ENCODE measurements at regions not wholly inside any gene's neighbourhood (a gene's known extent, or its start where the extent isn't known, plus 50 kb on each side); places are given as distances from the start of the nearest gene placed in this dataset.

DNA sequence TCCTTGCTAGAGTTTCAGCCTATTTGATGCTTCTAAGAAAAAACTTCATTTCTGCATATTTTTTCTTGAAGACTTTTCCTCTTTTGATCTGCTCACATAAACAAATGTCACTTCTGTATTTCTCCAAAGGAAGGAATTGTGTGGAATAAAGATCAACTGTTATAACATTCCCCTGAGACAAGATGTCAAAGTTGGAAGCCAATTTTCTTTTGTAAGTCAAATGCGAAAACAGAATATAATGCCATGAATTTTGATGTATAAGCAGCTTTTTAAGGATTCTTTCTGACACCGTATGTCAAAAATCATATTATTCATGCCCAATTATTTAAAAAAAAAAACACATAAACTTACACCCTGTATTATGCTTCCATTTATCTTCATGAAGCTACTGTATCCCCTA is 70.3 kb upstream of the NHSL1 start:
- TF ChIP-seq PKNOX1 (IDR thresholded peaks at IDR 0.05) (no peak), ZNF384 (IDR thresholded peaks at IDR 0.05) (no peak), NFRKB (IDR thresholded peaks at IDR 0.05) (no peak), SP1 (IDR thresholded peaks at IDR 0.05) (no peak), FOXA1 (IDR thresholded peaks at IDR 0.05) (no peak)
